ENCODE measurements at regions not wholly inside any gene's neighbourhood (a gene's known extent, or its start where the extent isn't known, plus 50 kb on each side); places are given as distances from the start of the nearest gene placed in this dataset.

DNA sequence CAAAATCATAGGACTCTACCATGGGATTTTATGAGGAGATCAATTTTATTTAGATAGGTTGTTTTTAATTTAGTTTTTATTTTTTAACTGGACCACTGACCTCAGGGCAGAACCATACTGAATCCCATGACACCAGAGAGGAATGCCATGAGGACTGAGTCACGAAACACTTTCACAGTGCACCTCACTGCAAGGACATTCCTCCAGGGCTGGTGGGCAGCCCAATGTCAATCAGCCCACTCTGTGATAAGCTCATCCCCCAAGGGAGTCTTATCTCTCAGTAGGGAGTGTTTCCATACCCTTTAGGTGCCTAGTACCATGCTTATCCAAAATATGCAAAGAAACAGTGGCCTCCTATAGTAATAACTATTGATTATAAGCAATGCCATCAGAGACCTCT, 224.5 kb upstream of the CDH6 start:
- TF ChIP-seq POLR2A (IDR thresholded peaks at IDR 0.05) (no peak), CTCF (IDR thresholded peaks at IDR 0.05) (no peak)

Measured in testis (tissue), 2 donors.